Keratinocyte (primary cell): ENCODE measurements at regions not wholly inside any gene's neighbourhood (a gene's known extent, or its start where the extent isn't known, plus 50 kb on each side); places are given as distances from the start of the nearest gene placed in this dataset.

Experiments
- CTCF ChIP-seq, 3 experiments: IDR thresholded peaks in 1 of 3; conservative IDR thresholded peaks in 1 of 3; optimal IDR thresholded peaks in 1 of 3; 2 replicates in 2 of 3; 3 replicates in 1 of 3; pipeline versions ENCODE3 to v1.5.1; 2011; ENCODE audit warnings: low read length in 3 of 3, mild to moderate bottlenecking in 3 of 3, moderate library complexity in 2 of 3, control low read depth in 1 of 3, inconsistent platforms in 1 of 3; ENCODE audit not compliant: insufficient read depth in 2 of 3; ENCODE audit errors: extremely low read depth in 1 of 3
- EZH2 ChIP-seq: IDR thresholded peaks from one replicate; pipeline ENCODE4 v1.6.1; 2012; ENCODE audit warnings: inconsistent platforms, mild to moderate bottlenecking, low read length, moderate library complexity

GRCh38 chr5:3007577-3007976, 256.1 kb upstream of the IRX2 start:
- TF ChIP-seq CTCF (optimal IDR thresholded peaks at IDR 0.05 in 1 of 3, IDR thresholded peaks at IDR 0.05 in 1 of 3, conservative IDR thresholded peaks at IDR 0.05 in 1 of 3; ENCODE audit: extremely low read depth in 1 of 3, insufficient read depth in 2 of 3, low read length in 3 of 3) (no peak), EZH2 (no peak)
